Thoracic aorta (tissue), 2 donors: ENCODE measurements at regions not wholly inside any gene's neighbourhood (a gene's known extent, or its start where the extent isn't known, plus 50 kb on each side); places are given as distances from the start of the nearest gene placed in this dataset.

ENCODE experiments used
- ATAC-seq: fragments of 150-250 bp; one replicate; pipeline ENCODE4 v1.8.0; 2017; ENCODE audit warnings: low read depth; ENCODE audit not compliant: insufficient number of reproducible peaks, low FRiP score
- DNase-seq: peaks from one replicate; pipeline ENCODE4 v3.0.0-alpha.2; 2020; ENCODE audit warnings: low spot score
- H3K27ac ChIP-seq, 2 donors: fragments of 200-600 bp; sonication (generic); 1 replicate in 1 of 2; 2 replicates in 1 of 2; pipeline ENCODE4 v1.5.1; 2016; ENCODE audit warnings: mild to moderate bottlenecking in 2 of 2, moderate library complexity in 2 of 2
- H3K27me3 ChIP-seq: fragments of 200-600 bp; sonication (generic); replicated peaks from 2 replicates; pipeline ENCODE4 v1.6.0; 2016; ENCODE audit warnings: mild to moderate bottlenecking; ENCODE audit not compliant: insufficient read depth
- H3K36me3 ChIP-seq: fragments of 200-600 bp; sonication (generic); one replicate; pipeline ENCODE4 v1.5.1; 2016
- H3K4me1 ChIP-seq, 2 donors: fragments of 200-600 bp; sonication (generic); 1 replicate in 1 of 2; 2 replicates in 1 of 2; pipeline versions ENCODE4 v1.5.1 to v1.6.0; 2016; ENCODE audit warnings: low read depth in 2 of 2, mild to moderate bottlenecking in 1 of 2; ENCODE audit not compliant: control insufficient read depth in 1 of 2
- H3K4me3 ChIP-seq: fragments of 200-600 bp; sonication (generic); 2 replicates; pipeline ENCODE4 v1.5.1; 2016; ENCODE audit warnings: mild to moderate bottlenecking
- H3K9me3 ChIP-seq: fragments of 200-600 bp; sonication (generic); 2 replicates; pipeline ENCODE4 v1.5.1; 2016
- CTCF ChIP-seq: fragments of 200-600 bp; sonication (generic); IDR thresholded peaks from one replicate; pipeline ENCODE4 v1.5.1; 2019; ENCODE audit warnings: antibody characterized with exemption

GRCh38 chr12:28054583-28054982 is 82.0 kb upstream of the PTHLH start:
- no peak overlapping the region for H3K27ac ChIP-seq
- H3K4me3 ChIP-seq = no peak overlapping the region
- no peaks in the 10 kb centered on the region for H3K4me1 ChIP-seq
- no peaks in the 10 kb centered on the region for H3K9me3 ChIP-seq
- no peaks in the 10 kb centered on the region for H3K36me3 ChIP-seq
- no peak for ATAC-seq
- no peaks in the 10 kb centered on the region for H3K27me3 ChIP-seq
- no peak for DNase-seq
- TF ChIP-seq CTCF = no peak

- Histone ChIP-seq H3K4me3 (no peak overlapping the region), H3K9me3 (no peaks in the 10 kb centered on the region), H3K27me3 (no peaks in the 10 kb centered on the region), H3K27ac (no peak overlapping the region), H3K4me1 (no peaks in the 10 kb centered on the region), H3K36me3 (no peaks in the 10 kb centered on the region)
- TF ChIP-seq CTCF = no peak
- no peak for ATAC-seq
- DNase-seq = no peak
Observed at GRCh38 chr12:28057856-28058615, 85.5 kb upstream of the PTHLH start.

GRCh38 chr12:28059220-28059619 is 86.7 kb upstream of the PTHLH start:
- no peak for TF ChIP-seq CTCF
- ATAC-seq (no peak), DNase-seq (no peak)
- Histone ChIP-seq H3K36me3 (no peaks in the 10 kb centered on the region), H3K4me1 (peaks cover 0 to 12% of the 10 kb centered on the region in 2 donors), H3K27me3 (no peaks in the 10 kb centered on the region), H3K27ac (no peak overlapping the region), H3K4me3 (no peak overlapping the region), H3K9me3 (no peaks in the 10 kb centered on the region)

GRCh38 chr12:28059668-28060067 is 87.1 kb upstream of the PTHLH start:
- Histone ChIP-seq H3K9me3 (no peaks in the 10 kb centered on the region), H3K4me1 (peaks cover 0 to 16% of the 10 kb centered on the region in 2 donors), H3K27me3 (no peaks in the 10 kb centered on the region), H3K36me3 (no peaks in the 10 kb centered on the region), H3K4me3 (no peak overlapping the region), H3K27ac (no peak overlapping the region)
- no peak for TF ChIP-seq CTCF
- no peak for DNase-seq
- ATAC-seq = no peak

- H3K4me3 ChIP-seq = no peak overlapping the region
- ATAC-seq = no peak
- H3K36me3 ChIP-seq = no peaks in the 10 kb centered on the region
- no peak for TF ChIP-seq CTCF
- no peak overlapping the region for H3K27ac ChIP-seq
- DNase-seq = no peak
- H3K9me3 ChIP-seq = no peaks in the 10 kb centered on the region
- peaks cover 9 to 28% of the 10 kb centered on the region in 2 donors for H3K4me1 ChIP-seq
- H3K27me3 ChIP-seq = no peaks in the 10 kb centered on the region
Observed at GRCh38 chr12:28060871-28061270, 88.3 kb upstream of the PTHLH start.
